OCI-LY1 (cell line): ENCODE measurements at regions not wholly inside any gene's neighbourhood (a gene's known extent, or its start where the extent isn't known, plus 50 kb on each side); places are given as distances from the start of the nearest gene placed in this dataset.

Source experiments
- CTCF ChIP-seq: fragments of 200-600 bp; sonication (generic), shearing (Covaris generic); IDR thresholded peaks from 2 replicates; pipeline ENCODE4 v1.5.1; 2017; ENCODE audit warnings: mild to moderate bottlenecking, antibody characterized with exemption, low read length, moderate library complexity, mixed read lengths
- EZH2 ChIP-seq: fragments of 200-600 bp; sonication (generic), shearing (Covaris generic); IDR thresholded peaks from 2 replicates; pipeline ENCODE4 v1.8.0; 2017; ENCODE audit warnings: borderline replicate concordance, mixed run types, mild to moderate bottlenecking, antibody characterized with exemption, low read length, moderate library complexity, mixed read lengths

- TF ChIP-seq EZH2 (no peak), CTCF (no peak)
Observed at GRCh38 chr6:120411394-120411793, 922.9 kb downstream of the TBC1D32 start.
